ENCODE measurements at regions not wholly inside any gene's neighbourhood (a gene's known extent, or its start where the extent isn't known, plus 50 kb on each side); places are given as distances from the start of the nearest gene placed in this dataset.

GRCh38 chr15:72840114-72840513, 56.6 kb upstream of the ADPGK start:
- TF ChIP-seq POLR2A (IDR thresholded peaks at IDR 0.05), result no peak
- TF ChIP-seq CTCF (IDR thresholded peaks at IDR 0.05 in 8 of 11, conservative IDR thresholded peaks at IDR 0.05 in 3 of 11), result no peak
- TF ChIP-seq POLR2AphosphoS5 (IDR thresholded peaks at IDR 0.05), result no peak

Measured in spleen (tissue), 7 donors.